DMS53 treated with DMSO at 0.1 percent for 48 hours (cell line): ENCODE measurements at regions not wholly inside any gene's neighbourhood (a gene's known extent, or its start where the extent isn't known, plus 50 kb on each side); places are given as distances from the start of the nearest gene placed in this dataset.

Experiments used
- DNase-seq: peaks from one replicate; lab custom pipeline; 2025; ENCODE audit not compliant: unreplicated experiment; lab: John Stamatoyannopoulos, UW

DNA sequence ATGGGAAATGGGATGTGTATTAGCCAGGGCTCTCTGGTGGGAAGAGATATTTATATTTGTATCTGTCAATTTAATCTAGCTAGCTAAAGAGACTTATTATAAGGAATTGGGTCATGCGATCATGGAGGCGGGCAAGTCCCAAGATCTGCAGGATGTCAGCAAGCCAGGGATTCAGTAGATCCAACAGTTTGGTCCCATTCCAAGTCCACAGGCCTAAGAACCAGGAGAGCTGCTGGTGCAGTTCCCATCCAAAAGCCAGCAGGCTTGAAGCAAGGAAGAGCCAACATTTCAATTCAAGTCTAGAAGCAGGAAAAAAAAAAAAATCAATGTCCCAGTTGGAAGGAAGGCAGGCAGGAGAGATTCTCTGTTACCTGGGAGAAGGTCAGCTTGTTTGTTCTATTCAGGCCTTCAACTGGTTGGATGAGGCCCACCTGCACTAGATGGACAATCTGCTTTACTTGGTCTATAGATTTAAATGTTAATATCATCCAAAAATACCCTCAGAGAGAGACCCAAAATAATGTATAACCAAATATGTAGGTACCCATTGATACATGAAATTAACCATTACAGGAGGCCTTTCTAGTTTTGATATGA is 60.7 kb upstream of the BCAT1 start:
- DNase-seq, result no peak

DNA sequence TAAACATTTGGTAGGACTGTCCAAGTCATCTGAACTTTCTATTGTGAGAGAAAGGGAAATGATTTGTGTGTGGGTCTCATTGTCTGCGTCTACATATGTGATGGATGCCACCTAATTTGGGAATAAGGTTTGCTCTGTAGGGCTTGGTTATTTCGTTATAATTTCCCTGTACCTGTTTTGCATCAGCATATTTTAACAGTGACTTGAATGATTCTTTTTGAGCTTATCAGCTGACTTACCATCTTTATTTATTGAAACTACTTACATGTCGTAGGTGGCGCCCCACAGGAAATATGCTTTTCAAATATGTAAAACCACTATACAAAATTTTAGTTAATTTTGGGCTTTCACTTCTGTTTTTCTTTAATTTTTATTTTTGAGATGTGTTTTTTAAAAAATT is 56.5 kb upstream of the BCAT1 start:
- DNase-seq, result no peak

- DNase-seq, result no peak
Measured at GRCh38 chr12:25004447-25004846, 55.5 kb upstream of the BCAT1 start.

- DNase-seq, result no peak
Measured at GRCh38 chr12:25001311-25001710, 52.4 kb upstream of the BCAT1 start.
